ENCODE measurements at regions not wholly inside any gene's neighbourhood (a gene's known extent, or its start where the extent isn't known, plus 50 kb on each side); places are given as distances from the start of the nearest gene placed in this dataset.

GRCh38 chr17:59513934-59514841 is 51.2 kb upstream of the DHX40 start:
- intact Hi-C loops (cut with DNase I) = no loop called here
- peak; percentile 23 to 85 (median 64) for DNase-seq
